HCT116 (cell line): ENCODE measurements at regions not wholly inside any gene's neighbourhood (a gene's known extent, or its start where the extent isn't known, plus 50 kb on each side); places are given as distances from the start of the nearest gene placed in this dataset.
"Not testable (repeated sequence)": the region's sequence is repeated elsewhere in the genome, so short reads cannot be mapped to it uniquely, and the experiment has no call there.

ENCODE experiments used
- ATAC-seq: fragments of 200-7000 bp; cut with Tn5 transposase; 2 replicates; pipeline ENCODE4 v1.9.1; 2020; ENCODE audit warnings: mild to moderate bottlenecking, moderate library complexity
- BruUV-seq: library from RNA; stranded (reverse); fragments of 400-500 nt; replicated peaks from 2 replicates; lab custom pipeline; 2021; lab: Mats Ljungman, UMichigan
- CTCF ChIA-PET: fragments of 300-600 bp; sonication (Branson Sonifier 250); formaldehyde crosslinking; loops from one replicate; lab custom pipeline; 2021; ENCODE audit warnings: antibody characterized with exemption; lab: Charles Lee
- POLR2A ChIA-PET: fragments of 300-600, 350-600 bp; sonication (Branson Sonifier 250); formaldehyde crosslinking; loops from one replicate; lab custom pipeline; 2021; ENCODE audit warnings: antibody characterized with exemption; lab: Charles Lee
- RAD21 ChIA-PET, 2 experiments: fragments of 300-600 bp; sonication (Branson Sonifier 250); formaldehyde crosslinking; loops; one replicate each; lab custom pipeline; 2023; ENCODE audit warnings: low total read pairs in 2 of 2; ENCODE audit not compliant: uncharacterized antibody in 2 of 2, unreplicated experiment in 2 of 2, low non-redundant PET in 1 of 2; lab: Charles Lee
- DNase-seq: peaks from one replicate; pipeline ENCODE4 v3.0.0-alpha.2; 2010; ENCODE audit warnings: low read depth, low spot score
- H2AFZ ChIP-seq: fragments of 200-600 bp; shearing (Covaris generic), sonication (generic); 2 replicates; pipeline ENCODE4 v1.6.1; 2017; ENCODE audit warnings: low read depth, mixed run types, mixed read lengths, antibody characterized with exemption, low read length; ENCODE audit not compliant: poor library complexity, severe bottlenecking
- H3K27ac ChIP-seq: 2 replicates; pipeline ENCODE4 v1.5.1; 2012; ENCODE audit warnings: low read depth, low read length
- H3K27me3 ChIP-seq: fragments of 200-600 bp; sonication (generic); 2 replicates; pipeline ENCODE4 v1.6.1; 2016; ENCODE audit warnings: mixed run types, low read length, mixed read lengths; ENCODE audit not compliant: insufficient read depth
- H3K36me3 ChIP-seq, 2 experiments: fragments of 200-500 bp in 1 of 2; fragments of 200-600 bp in 1 of 2; sonication (Bioruptor generic) in 1 of 2; sonication (generic) in 1 of 2; 2 replicates each; pipeline versions ENCODE4 v1.5.1 to v1.6.1; 2014 to 2016; ENCODE audit warnings: low read length in 2 of 2, inconsistent platforms in 1 of 2, mixed read lengths in 1 of 2, mixed run types in 1 of 2; ENCODE audit not compliant: insufficient read depth in 2 of 2, control insufficient read depth in 1 of 2
- H3K4me1 ChIP-seq, 2 experiments: fragments of 200-600 bp in 1 of 2; sonication (generic) in 1 of 2; 2 replicates each; pipeline versions ENCODE4 v1.5.1 to v1.6.1; 2012 to 2017; ENCODE audit warnings: low read length in 2 of 2, inconsistent platforms in 1 of 2, mild to moderate bottlenecking in 1 of 2, mixed read lengths in 1 of 2, mixed run types in 1 of 2, moderate library complexity in 1 of 2; ENCODE audit not compliant: insufficient read depth in 2 of 2, control insufficient read depth in 1 of 2
- H3K4me2 ChIP-seq: fragments of 200-600 bp; sonication (generic); 2 replicates; pipeline ENCODE4 v1.6.1; 2017; ENCODE audit warnings: mixed run types, low read length, mixed read lengths
- H3K4me3 ChIP-seq, 2 experiments: fragments of 200-600 bp in 1 of 2; sonication (generic) in 1 of 2; replicated peaks in 1 of 2; 2 replicates each; pipeline ENCODE4 v1.5.1; 2011 to 2016; ENCODE audit warnings: low read length in 2 of 2, control low read depth in 1 of 2, low read depth in 1 of 2, mild to moderate bottlenecking in 1 of 2, mixed read lengths in 1 of 2, mixed run types in 1 of 2
- H3K79me2 ChIP-seq: fragments of 200-600 bp; sonication (generic); 2 replicates; pipeline ENCODE4 v1.6.1; 2017; ENCODE audit warnings: mild to moderate bottlenecking, mixed run types, low read length, moderate library complexity, mixed read lengths; ENCODE audit not compliant: insufficient read depth
- H3K9ac ChIP-seq: fragments of 200-600 bp; sonication (generic); 2 replicates; pipeline ENCODE4 v1.6.1; 2016; ENCODE audit warnings: low read length, mixed read lengths
- H3K9me2 ChIP-seq: fragments of 200-600 bp; sonication (generic), shearing (Covaris generic); 2 replicates; pipeline ENCODE4 v1.6.1; 2017; ENCODE audit warnings: mixed run types, mild to moderate bottlenecking, moderate library complexity; ENCODE audit not compliant: insufficient read depth
- H3K9me3 ChIP-seq, 2 experiments: fragments of 200-500 bp in 1 of 2; fragments of 200-600 bp in 1 of 2; sonication (Bioruptor generic) in 1 of 2; sonication (generic) in 1 of 2; 2 replicates each; pipeline ENCODE4 v1.6.1; 2014 to 2017; ENCODE audit warnings: low read length in 2 of 2, mixed read lengths in 2 of 2, inconsistent platforms in 1 of 2, low read depth in 1 of 2, mild to moderate bottlenecking in 1 of 2, mixed run types in 1 of 2, moderate library complexity in 1 of 2; ENCODE audit not compliant: control insufficient read depth in 1 of 2, insufficient read depth in 1 of 2
- H4K20me1 ChIP-seq: fragments of 200-600 bp; sonication (generic), shearing (Covaris generic); 2 replicates; pipeline ENCODE4 v1.6.1; 2017; ENCODE audit warnings: mixed run types, mild to moderate bottlenecking, moderate library complexity; ENCODE audit not compliant: insufficient read depth
- CEBPB ChIP-seq: IDR thresholded peaks from 2 replicates; pipeline ENCODE4 v1.6.1; 2012; ENCODE audit warnings: low read depth
- SP1 ChIP-seq: IDR thresholded peaks from 2 replicates; pipeline ENCODE4 v1.6.1; 2012; ENCODE audit warnings: low read depth
- TCF7L2 ChIP-seq: IDR thresholded peaks from 2 replicates; pipeline ENCODE4 v1.7.0; 2011; ENCODE audit warnings: borderline replicate concordance, inconsistent platforms; ENCODE audit not compliant: insufficient read depth, insufficient read length; ENCODE audit errors: extremely low read depth
- intact Hi-C: fragments of 100-400 bp; cut with micrococcal nuclease; formaldehyde crosslinking; loops from 2 replicates; pipeline ENCODE4 v1.10.0; 2022

DNA sequence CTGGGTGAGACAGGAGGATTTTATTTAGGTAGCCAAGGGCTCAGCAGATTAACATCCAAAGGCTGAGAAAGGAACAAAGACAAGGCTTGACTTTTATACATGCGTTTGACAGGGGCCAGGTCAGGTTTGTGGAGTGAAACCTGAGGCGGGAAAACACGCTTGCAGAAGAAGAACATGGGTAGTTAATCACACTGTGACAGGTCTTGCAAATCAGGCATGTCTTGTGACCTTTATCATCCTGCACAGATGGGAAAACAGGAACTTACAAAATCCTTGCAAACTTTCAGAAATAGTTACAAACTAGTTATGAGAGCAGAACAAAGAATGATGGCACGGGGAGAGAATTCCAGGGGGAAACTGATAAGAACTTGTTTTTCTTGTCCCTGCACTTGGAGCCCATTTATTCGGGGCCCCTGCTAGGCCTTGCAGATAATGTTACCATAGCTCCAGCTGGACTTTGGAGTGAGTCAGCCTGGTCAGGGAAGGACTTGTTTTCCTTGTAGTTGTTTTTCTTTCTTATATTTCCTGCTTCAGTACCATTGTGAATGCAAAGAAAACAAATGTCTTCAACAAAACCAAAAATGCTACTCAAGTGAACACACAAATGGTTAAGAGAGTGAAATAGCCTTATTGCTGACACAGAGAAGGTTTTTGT lies 965.9 kb upstream of the ROBO1 start:
- H3K9ac ChIP-seq: no peak overlapping the region
- no TSS peak for BruUV-seq
- no peaks in the 10 kb centered on the region for H3K27me3 ChIP-seq
- ATAC-seq: no peak
- RAD21 ChIA-PET: no interaction called here
- no peak for TF ChIP-seq CEBPB
- no peak for TF ChIP-seq TCF7L2
- TF ChIP-seq SP1: no peak
- TF ChIP-seq, all 23 proteins: peak for 0
- Histone ChIP-seq H3K9me3 (peaks cover 0 to 21% of the 10 kb centered on the region in 2 experiments; a peak in 3 of 4 replicates), H3K4me2 (no peak overlapping the region), H3K36me3 (no peaks in the 10 kb centered on the region), H3K27ac (no peak overlapping the region), H4K20me1 (no peaks in the 10 kb centered on the region), H3K9me2 (no peaks in the 10 kb centered on the region), H3K79me2 (no peaks in the 10 kb centered on the region), H3K4me3 (no peak overlapping the region), H2AFZ (no peak overlapping the region), H3K4me1 (no peaks in the 10 kb centered on the region)
- ChIA-PET CTCF (no interaction called here), POLR2A (no interaction called here)
- no peak for DNase-seq
- intact Hi-C loops: no loop called here

DNA sequence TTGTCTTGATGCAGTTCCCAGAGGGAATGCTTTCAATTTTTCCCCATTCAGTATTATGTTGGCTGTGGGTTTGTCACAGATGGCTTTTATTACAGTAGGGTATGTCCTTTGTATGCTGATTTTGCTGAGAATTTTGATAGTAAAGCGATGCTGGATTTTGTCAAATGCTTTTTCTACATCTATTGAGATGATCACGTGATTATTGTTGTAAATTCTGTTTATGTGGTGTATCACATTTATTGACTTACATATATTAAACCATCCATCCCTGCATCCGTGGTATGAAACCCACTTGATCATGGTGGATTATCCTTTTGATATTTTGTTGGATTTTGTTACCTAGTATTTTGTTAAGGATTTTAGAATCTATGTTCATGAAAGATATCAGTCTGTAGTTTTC lies 959.8 kb upstream of the ROBO1 start:
- DNase-seq, H2AFZ ChIP-seq, H3K9ac ChIP-seq, intact Hi-C loops, RAD21 ChIA-PET, H3K4me2 ChIP-seq, POLR2A ChIA-PET, ATAC-seq, H3K9me2 ChIP-seq, BruUV-seq, H3K9me3 ChIP-seq, H4K20me1 ChIP-seq, H3K4me1 ChIP-seq, H3K4me3 ChIP-seq, H3K36me3 ChIP-seq, CTCF ChIA-PET, H3K27ac ChIP-seq, H3K79me2 ChIP-seq, H3K27me3 ChIP-seq: not testable (repeated sequence)

DNA sequence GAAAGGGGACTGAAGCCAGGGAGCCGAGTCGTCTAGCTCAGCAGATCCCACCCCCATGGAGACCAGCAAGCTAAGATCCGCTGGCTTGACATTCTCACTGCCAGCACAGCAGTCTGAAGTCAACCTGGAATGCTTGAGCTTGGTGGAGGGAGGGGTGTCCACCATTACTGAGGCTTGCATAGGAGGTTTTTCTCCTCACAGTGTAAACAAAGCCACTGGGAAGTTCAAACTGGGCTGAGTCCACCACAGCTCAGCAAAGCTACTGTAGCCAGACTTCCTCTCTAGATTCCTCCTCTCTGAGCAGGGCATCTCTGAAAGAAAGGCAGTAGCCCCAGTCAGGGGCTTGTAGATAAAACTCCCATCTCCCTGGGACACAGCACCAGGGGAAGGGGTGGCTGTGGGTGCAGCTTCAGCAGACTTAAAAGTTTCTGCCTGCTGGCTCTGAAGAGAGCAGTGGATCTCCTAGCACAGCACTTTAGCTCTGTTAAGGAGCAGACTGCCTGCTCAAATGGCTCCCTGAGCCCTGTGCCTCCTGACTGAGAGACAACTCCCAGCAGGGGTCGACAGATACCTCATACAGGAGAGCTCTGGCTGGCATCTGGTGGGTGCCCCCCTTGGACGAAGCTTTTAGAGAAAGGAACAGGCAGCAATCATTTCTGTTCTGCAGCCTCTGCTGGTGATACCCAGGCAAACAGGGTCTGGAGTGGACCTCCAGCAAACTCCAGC lies 942.0 kb upstream of the ROBO1 start:
- H3K4me1 ChIP-seq, H3K4me2 ChIP-seq, ATAC-seq, H4K20me1 ChIP-seq, CTCF ChIA-PET, H2AFZ ChIP-seq, H3K9ac ChIP-seq, H3K36me3 ChIP-seq, POLR2A ChIA-PET, H3K4me3 ChIP-seq, H3K9me2 ChIP-seq, BruUV-seq, H3K79me2 ChIP-seq, DNase-seq, H3K27ac ChIP-seq, RAD21 ChIA-PET, intact Hi-C loops, H3K27me3 ChIP-seq: not testable (repeated sequence)
- peaks cover 0 to 10% of the 10 kb centered on the region in 2 experiments; a peak in 2 of 4 replicates for H3K9me3 ChIP-seq
